GM18951 (cell line): ENCODE measurements at regions not wholly inside any gene's neighbourhood (a gene's known extent, or its start where the extent isn't known, plus 50 kb on each side); places are given as distances from the start of the nearest gene placed in this dataset.

ENCODE experiments used
- POLR2A ChIP-seq: IDR thresholded peaks from 4 replicates; pipeline ENCODE4 v1.6.1; 2011; ENCODE audit warnings: mild to moderate bottlenecking; ENCODE audit not compliant: insufficient read length, insufficient read depth; ENCODE audit errors: extremely low read depth
- in situ Hi-C: fragments of 300-500 bp; cut with MboI; formaldehyde crosslinking; loops from one replicate; pipeline ENCODE4 v1.12.0; 2022; ENCODE audit warnings: low sequenced_read_pairs, mixed read lengths, inconsistent platforms; ENCODE audit not compliant: unreplicated experiment

DNA sequence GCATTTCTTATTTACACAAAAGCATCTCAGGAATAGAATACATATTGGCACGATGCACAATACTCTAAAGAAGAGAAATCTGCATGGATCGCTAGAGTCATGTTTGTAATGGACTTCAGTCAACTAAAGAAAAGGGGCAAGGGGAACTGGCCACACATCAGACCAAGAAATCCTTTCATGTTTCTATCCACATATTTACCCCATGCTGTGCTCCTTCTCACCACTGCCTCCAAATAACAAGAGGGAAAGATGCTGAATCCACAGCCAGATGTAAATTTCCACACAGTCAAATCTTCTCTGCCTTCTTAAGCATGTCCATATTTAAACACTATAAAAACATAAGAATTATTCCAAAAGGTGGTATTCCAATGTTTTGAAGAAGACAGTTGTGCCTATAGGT, 67.6 kb downstream of the COX18 start:
- no peak for TF ChIP-seq POLR2A
- in situ Hi-C loops = loop anchor here (25.0 kb wide), 2 partner anchors 490 to 690 kb away; no protein-coding TSS in a partner anchor

DNA sequence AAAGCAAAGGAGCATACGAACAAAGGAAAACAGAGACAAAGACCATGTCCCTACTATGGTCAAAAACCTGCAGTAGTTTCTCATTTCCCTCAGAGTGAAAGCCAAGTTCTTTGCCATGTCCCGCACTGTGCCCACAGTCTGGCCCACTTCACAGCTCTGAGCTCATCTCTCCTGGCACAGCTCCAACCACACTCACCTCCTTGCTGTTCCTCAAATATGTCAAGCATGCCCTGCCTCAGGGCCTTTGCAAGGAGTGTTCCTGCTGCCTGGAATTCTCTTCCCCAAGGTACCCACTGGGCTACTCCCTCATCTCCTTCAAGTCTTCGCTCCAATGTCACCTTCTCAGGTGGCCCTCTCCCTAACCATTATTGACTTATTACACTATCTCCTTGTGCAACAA, 72.1 kb downstream of the COX18 start:
- TF ChIP-seq POLR2A = no peak
- in situ Hi-C loops = no loop called here

DNA sequence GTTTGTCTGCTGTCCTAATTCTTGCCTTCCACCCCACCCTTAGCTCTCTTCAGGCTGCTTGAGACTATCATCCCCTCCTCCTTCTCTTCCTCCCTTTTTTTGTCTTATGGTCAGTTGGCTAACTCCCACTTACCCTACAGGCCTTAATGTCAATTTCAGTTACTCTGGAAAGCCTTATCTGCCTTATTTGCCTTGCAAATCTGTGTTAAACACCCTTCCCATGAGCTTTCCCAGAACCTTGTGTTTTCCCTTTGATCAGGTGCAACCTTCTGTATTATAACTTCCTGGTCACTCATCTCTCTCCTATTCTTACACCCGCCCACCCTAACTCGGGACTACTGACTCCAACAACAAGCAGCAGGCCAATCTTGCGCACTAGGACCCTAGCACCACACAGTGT, 74.8 kb downstream of the COX18 start:
- TF ChIP-seq POLR2A = no peak
- in situ Hi-C loops = no loop called here

DNA sequence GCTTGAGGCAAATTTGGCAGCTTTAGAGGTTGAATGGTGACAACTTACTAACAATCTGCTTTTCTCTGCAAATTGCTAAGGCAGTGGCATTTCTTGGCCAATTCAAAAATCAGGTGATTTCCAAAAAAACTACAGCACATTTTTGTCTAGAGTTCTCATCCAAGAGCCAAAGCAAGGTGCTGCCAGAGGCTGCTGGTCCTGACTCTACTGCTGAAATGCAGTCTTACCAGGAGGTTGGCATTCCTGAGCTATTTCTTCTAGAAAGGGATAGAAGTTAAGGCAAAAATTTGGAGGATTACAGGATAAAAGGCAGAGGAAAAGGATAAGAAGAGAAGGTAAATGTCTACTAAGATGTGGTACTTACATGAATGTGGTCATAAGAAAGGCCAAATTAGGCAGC, 75.6 kb downstream of the COX18 start:
- TF ChIP-seq POLR2A = no peak
- in situ Hi-C loops = no loop called here

DNA sequence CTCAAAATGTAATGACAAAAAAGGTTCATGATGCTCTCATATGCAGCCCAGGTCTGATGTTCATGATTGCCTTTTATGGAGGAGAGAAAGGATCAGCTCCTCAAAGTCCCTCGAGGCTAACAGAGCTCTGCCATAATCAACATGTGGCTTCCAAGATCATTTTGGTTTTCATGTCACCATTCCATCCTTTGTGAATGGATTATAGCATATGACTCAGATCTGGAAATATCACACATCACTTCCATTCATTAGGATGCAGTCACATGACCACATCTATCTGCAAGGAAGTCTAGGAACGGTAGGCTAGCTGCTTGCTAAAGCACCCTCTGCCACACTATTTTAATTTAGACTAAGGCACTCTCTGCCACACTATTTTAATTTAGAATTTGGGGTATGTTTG, 77.6 kb downstream of the COX18 start:
- in situ Hi-C loops = no loop called here
- TF ChIP-seq POLR2A = no peak

DNA sequence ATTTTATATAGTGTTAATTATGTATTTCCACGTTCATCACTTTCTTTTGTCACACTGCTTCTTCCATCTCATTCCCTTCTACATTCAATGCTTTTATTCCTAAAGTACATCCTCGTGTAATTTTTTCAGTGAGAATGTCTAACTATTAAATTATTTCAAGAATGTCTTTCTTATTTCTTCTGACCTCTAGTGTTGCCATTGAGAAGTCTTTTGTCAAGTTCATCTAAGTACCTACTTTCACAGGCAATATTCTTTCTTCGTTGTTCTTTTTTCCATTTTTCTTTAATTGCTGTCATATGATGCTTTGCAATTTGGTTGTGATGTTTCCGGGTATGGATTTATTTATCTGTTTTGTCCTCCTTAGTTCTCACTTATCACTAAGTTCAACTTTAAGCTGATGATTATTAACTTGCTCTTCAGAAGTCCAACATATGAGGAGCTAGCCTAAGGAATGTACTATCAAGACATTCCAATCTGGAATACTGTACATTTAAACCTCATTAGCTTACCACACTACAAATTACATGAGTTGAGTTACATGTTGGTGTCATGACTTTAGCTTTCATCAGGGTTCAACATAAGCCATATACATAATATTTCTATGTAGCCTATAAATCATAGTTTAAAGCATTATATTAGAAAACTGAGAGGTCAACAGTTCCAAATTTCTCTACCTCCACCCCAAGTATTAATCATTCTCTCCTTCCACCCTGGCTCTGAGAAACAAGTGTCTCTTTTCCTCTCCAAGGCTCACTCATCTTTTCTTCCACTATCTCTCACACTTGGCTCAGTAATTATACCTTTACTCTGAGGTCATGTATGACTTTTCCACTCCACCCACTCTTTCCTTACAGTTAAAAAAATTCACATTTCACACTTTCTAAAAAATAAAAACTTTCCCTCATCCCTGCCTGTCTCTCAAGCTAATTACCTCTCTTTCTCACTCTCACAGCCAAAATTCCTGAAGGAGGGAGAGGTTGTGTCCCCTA, 81.5 kb downstream of the COX18 start:
- TF ChIP-seq POLR2A = no peak
- in situ Hi-C loops = no loop called here

DNA sequence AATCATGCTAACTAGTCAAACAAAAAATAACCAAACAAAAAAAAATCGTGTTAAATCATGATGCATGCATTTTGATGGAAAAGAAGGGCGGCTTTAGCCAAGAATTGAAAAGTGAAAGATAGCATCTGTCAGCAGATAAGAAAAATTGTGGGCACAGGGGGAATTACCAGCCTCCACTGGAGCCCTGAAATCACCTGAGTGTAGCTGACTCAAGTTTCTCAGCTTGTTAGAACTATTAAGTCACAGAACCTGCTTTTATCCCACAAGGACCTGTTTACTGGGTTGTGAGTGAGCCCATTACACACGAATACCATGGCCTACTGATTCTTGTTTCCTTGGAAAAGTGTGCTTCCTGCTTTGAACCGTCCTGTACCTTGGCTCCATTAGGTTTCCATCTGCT, 85.2 kb downstream of the COX18 start:
- in situ Hi-C loops = no loop called here
- no peak for TF ChIP-seq POLR2A

DNA sequence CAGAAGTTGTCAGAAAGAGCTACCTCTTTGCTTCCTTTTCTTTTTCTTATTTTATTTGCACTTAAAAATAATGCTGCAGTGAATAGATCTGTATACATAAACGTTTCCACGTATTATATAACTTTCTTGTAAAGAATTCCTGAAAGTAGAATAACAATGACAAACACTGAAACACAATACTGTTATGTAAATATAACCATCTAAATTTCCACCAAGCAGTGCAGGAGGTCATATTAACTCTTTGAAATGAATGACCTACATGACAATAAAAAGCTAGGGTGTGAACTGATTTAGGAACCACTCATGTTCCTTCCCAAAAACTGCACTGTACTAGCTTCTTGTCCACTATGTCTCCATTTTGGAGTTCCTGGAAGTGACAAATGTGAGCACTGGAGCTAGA, 85.8 kb downstream of the COX18 start:
- in situ Hi-C loops = no loop called here
- no peak for TF ChIP-seq POLR2A

DNA sequence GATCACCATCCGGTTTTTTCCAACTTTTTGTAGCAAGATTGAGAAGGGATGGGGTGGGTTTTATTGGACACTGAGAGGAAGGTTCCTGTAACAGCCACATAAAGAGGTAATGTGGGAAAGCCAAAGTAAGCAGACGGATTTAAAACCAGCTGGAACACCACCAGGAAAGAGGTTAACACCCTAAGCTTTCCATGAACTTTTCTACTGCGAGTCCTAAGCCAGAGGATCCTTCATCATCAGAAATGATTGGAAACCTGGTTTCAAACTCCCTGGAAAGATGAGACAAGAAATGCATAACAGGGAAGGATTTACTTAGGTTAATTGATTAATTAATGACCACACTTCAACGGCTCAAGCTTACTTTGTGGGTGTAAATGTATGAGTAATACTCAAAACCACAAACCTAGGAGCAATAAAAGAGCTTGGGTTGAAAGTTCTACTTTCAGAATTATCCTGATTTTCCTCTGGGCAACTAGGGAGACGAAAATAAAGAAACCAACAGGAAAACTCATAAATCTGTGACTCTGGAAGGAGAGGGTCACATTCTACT, 91.5 kb downstream of the COX18 start:
- no peak for TF ChIP-seq POLR2A
- in situ Hi-C loops = no loop called here

DNA sequence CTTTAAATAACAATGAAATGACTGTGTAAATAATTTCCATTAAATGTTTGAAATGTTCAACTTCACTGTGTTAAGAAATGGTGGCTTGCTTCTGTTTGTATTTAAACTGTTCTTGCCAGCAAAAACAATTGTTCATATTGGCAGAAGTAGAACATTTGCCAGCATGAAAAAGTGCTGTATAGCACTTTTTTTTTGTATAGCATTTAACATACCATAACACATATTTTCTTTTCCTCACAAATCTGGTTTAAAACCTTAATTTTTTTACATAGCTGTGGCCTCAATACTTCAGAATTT, 94.1 kb downstream of the COX18 start:
- in situ Hi-C loops = no loop called here
- TF ChIP-seq POLR2A = no peak

DNA sequence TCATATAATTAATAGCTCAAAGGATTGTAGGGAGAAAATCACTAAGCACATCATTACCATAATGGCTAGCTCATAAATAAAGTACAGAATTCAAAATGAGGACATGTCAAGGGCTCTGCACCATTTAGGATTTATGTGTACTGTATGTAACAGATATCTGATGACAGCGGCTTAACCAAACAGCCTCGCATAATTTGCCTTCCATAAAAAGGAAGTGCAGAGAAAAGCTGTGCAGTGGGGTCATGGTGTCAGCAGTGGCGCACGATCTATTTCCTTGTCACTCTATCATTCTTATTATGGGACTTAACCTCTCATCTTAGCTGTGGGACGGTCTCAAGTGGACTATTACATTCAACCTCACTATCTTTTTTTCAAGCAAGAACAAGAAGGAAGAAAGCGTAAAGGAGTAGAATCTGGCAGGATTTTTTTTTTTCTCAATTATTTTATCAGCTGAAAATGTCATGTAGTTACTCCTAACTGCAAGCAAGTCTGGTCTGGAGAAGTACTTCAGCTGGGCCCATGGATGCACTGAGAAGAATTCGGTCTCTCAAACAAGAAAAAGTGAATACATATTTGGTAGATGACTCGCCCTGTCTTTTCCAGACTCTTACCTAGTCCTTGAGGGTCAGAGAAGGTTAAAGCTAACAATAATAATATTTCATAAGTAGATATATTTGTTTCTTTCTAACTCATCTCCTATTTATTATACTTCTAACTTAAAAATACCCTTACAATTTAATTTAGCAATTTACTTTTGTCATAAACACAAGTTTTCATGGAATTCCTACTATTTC, 94.6 kb downstream of the COX18 start:
- in situ Hi-C loops = no loop called here
- no peak for TF ChIP-seq POLR2A

DNA sequence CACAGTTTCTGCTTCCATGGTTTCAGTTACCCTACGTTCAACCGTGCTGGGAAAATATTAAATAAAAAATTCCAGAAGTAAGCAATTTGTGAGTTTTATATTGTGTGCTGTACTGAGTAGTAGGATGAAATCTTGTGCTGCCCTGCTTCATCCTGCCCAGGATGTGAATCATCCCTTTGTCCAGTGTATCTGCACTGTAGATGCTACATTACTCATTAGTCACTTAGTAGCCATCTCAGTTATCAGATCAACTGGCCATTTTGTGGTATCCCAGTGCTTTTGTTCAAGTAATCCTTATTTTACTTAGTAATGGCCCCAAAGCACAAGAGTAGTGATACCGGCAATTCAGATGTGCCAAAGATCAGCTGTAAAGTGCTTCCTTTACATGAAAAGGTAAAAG, 97.9 kb downstream of the COX18 start:
- in situ Hi-C loops = no loop called here
- TF ChIP-seq POLR2A = no peak

DNA sequence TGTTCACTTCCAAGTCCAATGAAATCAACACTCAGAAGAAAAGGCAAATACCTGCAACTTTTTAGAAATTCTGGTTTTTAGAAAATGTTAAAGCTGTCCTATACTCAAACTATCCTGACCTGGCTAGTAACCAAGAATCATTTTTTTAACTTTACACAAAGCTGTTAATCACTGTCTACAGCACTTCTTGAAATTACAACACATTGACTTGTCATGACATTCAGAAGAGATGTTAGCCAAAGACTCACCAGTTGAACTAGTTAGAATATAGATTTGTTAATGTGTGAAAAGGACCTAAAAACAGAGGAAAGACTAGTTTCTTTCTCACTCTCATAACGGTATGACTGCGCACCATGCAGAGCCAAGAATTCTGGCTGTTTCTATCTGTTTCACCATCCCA, 98.8 kb downstream of the COX18 start:
- in situ Hi-C loops = no loop called here

More for the DNA sequence above, 98.8 kb downstream of the COX18 start:
- no peak for TF ChIP-seq POLR2A
